ENCODE measurements at regions not wholly inside any gene's neighbourhood (a gene's known extent, or its start where the extent isn't known, plus 50 kb on each side); places are given as distances from the start of the nearest gene placed in this dataset.
A peak's percentile ranks its signal among the peaks of the same experiment; 100 is the strongest.
"Not testable (repeated sequence)": the region's sequence is repeated elsewhere in the genome, so short reads cannot be mapped to it uniquely, and the experiment has no call there.

DNA sequence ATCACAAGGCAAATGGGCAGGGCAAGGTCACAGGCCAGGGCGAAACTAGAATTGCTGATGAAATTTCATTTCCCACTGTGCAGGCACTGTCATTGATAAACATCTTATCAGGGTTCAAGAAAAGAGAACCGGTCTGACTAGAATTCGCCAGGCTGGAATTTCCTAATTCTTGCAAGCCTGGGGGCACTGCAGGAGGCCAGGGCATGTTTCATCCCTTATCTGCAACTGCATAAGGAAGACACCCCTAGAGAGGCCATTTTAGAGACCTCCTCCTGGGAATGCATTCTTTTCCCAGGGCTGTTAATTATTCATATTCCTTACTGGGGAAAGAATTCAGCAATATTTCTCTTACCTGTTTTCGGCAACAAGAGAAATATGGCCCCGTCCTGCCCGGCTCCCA is 266.2 kb upstream of the CYLC2 start:
- Histone ChIP-seq H3K4me1 (no peaks in the 10 kb centered on the region), H3K27ac (no peak overlapping the region), H3K27me3 (no peaks in the 10 kb centered on the region), H3K4me3 (no peak overlapping the region), H3K36me3 (no peaks in the 10 kb centered on the region), H3K9me3 (no peaks in the 10 kb centered on the region)
- ATAC-seq (no peak), DNase-seq (no peak)
- TF ChIP-seq CTCF (IDR thresholded peaks at IDR 0.05): no peak
- intact Hi-C loops (cut with DNase I): no loop called here

DNA sequence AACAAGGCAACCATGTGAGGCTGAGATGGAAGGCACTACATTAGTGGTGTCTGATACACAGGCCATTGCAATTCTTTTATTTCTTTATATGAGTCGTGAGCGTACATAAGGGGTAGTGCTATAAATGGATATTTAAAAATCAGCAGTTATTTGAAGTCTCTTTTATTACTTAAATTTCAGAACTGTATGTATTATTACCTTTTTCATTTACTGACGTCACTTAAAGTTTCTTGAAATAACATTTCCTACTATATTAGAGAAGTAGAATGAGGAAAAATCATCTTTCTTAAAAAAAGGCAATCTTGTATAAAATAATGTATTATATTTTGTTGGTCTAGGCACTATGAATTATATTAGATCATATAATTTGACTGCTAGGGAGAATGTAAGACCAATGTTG is 280.9 kb upstream of the CYLC2 start:
- ATAC-seq: no peak
- no peaks in the 10 kb centered on the region for H3K4me1 ChIP-seq
- no peaks in the 10 kb centered on the region for H3K27me3 ChIP-seq
- no peaks in the 10 kb centered on the region for H3K36me3 ChIP-seq
- H3K27ac ChIP-seq: no peak overlapping the region
- no peak for DNase-seq
- H3K4me3 ChIP-seq: no peak overlapping the region
- H3K9me3 ChIP-seq: peaks cover 14% of the 10 kb centered on the region
- intact Hi-C loops (cut with DNase I): no loop called here
- no peak for TF ChIP-seq CTCF (IDR thresholded peaks at IDR 0.05)

- H3K4me1 ChIP-seq; ATAC-seq; H3K36me3 ChIP-seq; H3K27ac ChIP-seq; DNase-seq; H3K4me3 ChIP-seq; H3K27me3 ChIP-seq; intact Hi-C loops (cut with DNase I): not testable (repeated sequence)
- peaks cover 14% of the 10 kb centered on the region for H3K9me3 ChIP-seq
Measured at GRCh38 chr9:102712910-102713309, 282.2 kb upstream of the CYLC2 start.

- no peak overlapping the region for H3K4me3 ChIP-seq
- H3K9me3 ChIP-seq: no peaks in the 10 kb centered on the region
- no peak for ATAC-seq
- no peaks in the 10 kb centered on the region for H3K4me1 ChIP-seq
- no peak for TF ChIP-seq CTCF (IDR thresholded peaks at IDR 0.05)
- no peak overlapping the region for H3K27ac ChIP-seq
- intact Hi-C loops (cut with DNase I): no loop called here
- DNase-seq: no peak
- no peaks in the 10 kb centered on the region for H3K36me3 ChIP-seq
- no peaks in the 10 kb centered on the region for H3K27me3 ChIP-seq
Measured at GRCh38 chr9:102700936-102701335, 294.2 kb upstream of the CYLC2 start.

GRCh38 chr9:102669220-102669619 is 325.9 kb upstream of the CYLC2 start:
- intact Hi-C loops (cut with DNase I): no loop called here
- H3K27ac ChIP-seq: no peak overlapping the region
- no peaks in the 10 kb centered on the region for H3K36me3 ChIP-seq
- H3K9me3 ChIP-seq: no peaks in the 10 kb centered on the region
- no peaks in the 10 kb centered on the region for H3K27me3 ChIP-seq
- no peak for DNase-seq
- no peak for TF ChIP-seq CTCF (IDR thresholded peaks at IDR 0.05)
- no peak overlapping the region for H3K4me3 ChIP-seq
- peak; percentile 48 for ATAC-seq
- H3K4me1 ChIP-seq: no peaks in the 10 kb centered on the region

- Histone ChIP-seq H3K4me3 (no peak overlapping the region), H3K27ac (no peak overlapping the region), H3K36me3 (no peaks in the 10 kb centered on the region), H3K4me1 (no peaks in the 10 kb centered on the region), H3K9me3 (no peaks in the 10 kb centered on the region), H3K27me3 (no peaks in the 10 kb centered on the region)
- no peak for DNase-seq
- no peak for TF ChIP-seq CTCF (IDR thresholded peaks at IDR 0.05)
- no peak for ATAC-seq
- intact Hi-C loops (cut with DNase I): no loop called here
Measured at GRCh38 chr9:102652471-102652870, 342.7 kb upstream of the CYLC2 start.

Data from upper lobe of right lung (tissue), 1 donor.